GM18520 (cell line): ENCODE measurements at regions not wholly inside any gene's neighbourhood (a gene's known extent, or its start where the extent isn't known, plus 50 kb on each side); places are given as distances from the start of the nearest gene placed in this dataset.

Experiments used
- ATAC-seq: cut with Tn5 transposase; IDR thresholded peaks from one replicate; pipeline ENCODE4 v1.9.1; 2021; ENCODE audit not compliant: unreplicated experiment

- ATAC-seq, result no peak
These were observed 56.5 kb downstream of the CT47B1 start for GRCh38 chrX:120819126-120819525.

- no peak for ATAC-seq
These were observed 61.7 kb downstream of the CT47B1 start for GRCh38 chrX:120813982-120814381.

GRCh38 chrX:120801426-120801825, 74.2 kb downstream of the CT47B1 start:
- no peak for ATAC-seq

GRCh38 chrX:120797188-120797851, 78.3 kb downstream of the CT47B1 start:
- ATAC-seq, result no peak

- ATAC-seq, result no peak
These were observed 80.4 kb downstream of the CT47B1 start for GRCh38 chrX:120795301-120795700.

- ATAC-seq, result no peak
These were observed 81.1 kb downstream of the CT47B1 start for GRCh38 chrX:120794525-120794975.

- ATAC-seq, result no peak
These were observed 82.6 kb downstream of the CT47B1 start for GRCh38 chrX:120793098-120793497.

- ATAC-seq, result no peak
These were observed 84.5 kb downstream of the CT47B1 start for GRCh38 chrX:120791013-120791643.

- ATAC-seq, result no peak
These were observed 85.1 kb downstream of the CT47B1 start for GRCh38 chrX:120790552-120790951.

GRCh38 chrX:120790118-120790517, 85.5 kb downstream of the CT47B1 start:
- ATAC-seq, result peak; percentile 65

- ATAC-seq, result no peak
These were observed 94.3 kb downstream of the CT47B1 start for GRCh38 chrX:120781403-120781802.

GRCh38 chrX:120775959-120776358, 99.7 kb downstream of the CT47B1 start:
- ATAC-seq, result no peak

- ATAC-seq, result no peak
These were observed 101.1 kb downstream of the CT47B1 start for GRCh38 chrX:120774606-120775005.

GRCh38 chrX:120773801-120774200, 101.9 kb downstream of the CT47B1 start:
- no peak for ATAC-seq

GRCh38 chrX:120769576-120770341, 105.9 kb downstream of the CT47B1 start:
- ATAC-seq, result no peak

- no peak for ATAC-seq
These were observed 107.0 kb downstream of the CT47B1 start for GRCh38 chrX:120768681-120769080.

- ATAC-seq, result no peak
These were observed 107.4 kb downstream of the CT47B1 start for GRCh38 chrX:120768254-120768653.

- no peak for ATAC-seq
These were observed 112.4 kb downstream of the CT47B1 start for GRCh38 chrX:120763269-120763668.

GRCh38 chrX:120761810-120762209, 113.9 kb downstream of the CT47B1 start:
- ATAC-seq, result no peak

- ATAC-seq, result no peak
These were observed 116.0 kb downstream of the CT47B1 start for GRCh38 chrX:120759685-120760084.

- ATAC-seq, result no peak
These were observed 120.4 kb downstream of the CT47B1 start for GRCh38 chrX:120755066-120755846.
